Gastrocnemius medialis (tissue), 4 donors: ENCODE measurements at regions not wholly inside any gene's neighbourhood (a gene's known extent, or its start where the extent isn't known, plus 50 kb on each side); places are given as distances from the start of the nearest gene placed in this dataset.

Source experiments
- CTCF ChIP-seq, 5 experiments: fragments of 450-650 bp in 3 of 5; fragments of 200-600 bp in 2 of 5; sonication (generic) in 2 of 5; IDR thresholded peaks in 4 of 5; conservative IDR thresholded peaks in 1 of 5; 1 replicate in 4 of 5; 2 replicates in 1 of 5; pipeline ENCODE4 v1.5.1; 2016 to 2019; ENCODE audit warnings: antibody characterized with exemption in 5 of 5, mild to moderate bottlenecking in 3 of 5, moderate library complexity in 3 of 5
- POLR2A ChIP-seq, 2 donors: fragments of 450-650 bp; IDR thresholded peaks; one replicate each; pipeline ENCODE4 v1.6.1; 2017; ENCODE audit warnings: antibody characterized with exemption in 2 of 2, mild to moderate bottlenecking in 2 of 2, moderate library complexity in 2 of 2

GRCh38 chr15:77898811-77899730 lies 178.4 kb downstream of the TBC1D2B start:
- TF ChIP-seq CTCF (IDR thresholded peaks at IDR 0.05 in 4 of 5, conservative IDR thresholded peaks at IDR 0.05 in 1 of 5) = no peak
- TF ChIP-seq POLR2A (IDR thresholded peaks at IDR 0.05) = no peak
